ENCODE measurements at regions not wholly inside any gene's neighbourhood (a gene's known extent, or its start where the extent isn't known, plus 50 kb on each side); places are given as distances from the start of the nearest gene placed in this dataset.

DNA sequence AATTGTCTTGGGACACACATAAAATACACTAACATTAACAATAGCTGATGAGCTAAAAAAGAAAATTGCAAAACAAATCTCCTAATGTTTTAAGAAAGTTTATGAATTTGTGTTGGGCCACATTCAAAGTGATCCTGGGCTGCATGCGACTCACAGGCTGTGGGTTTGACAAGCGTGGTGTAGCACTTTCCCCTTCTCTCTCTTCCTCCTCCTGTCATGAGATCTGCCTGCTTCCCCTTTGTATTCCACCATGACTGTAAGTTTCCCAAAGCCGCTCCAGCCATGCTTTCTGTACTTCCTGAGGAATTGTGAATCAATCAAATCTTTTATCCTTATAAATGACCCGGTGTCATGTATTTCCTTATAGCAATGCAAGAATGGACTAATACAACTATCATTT, 178.0 kb downstream of the TLR4 start:
- Histone ChIP-seq H3K9me3 (ENCODE audit: control insufficient read depth in 2 of 3, insufficient read depth in 1 of 3, low read length in 3 of 3) (no peaks in the 10 kb centered on the region), H3K9ac (ENCODE audit: low read length in 3 of 3) (no peak overlapping the region), H3K27me3 (ENCODE audit: control insufficient read depth, insufficient read depth, low read length) (no peaks in the 10 kb centered on the region), H3K4me3 (ENCODE audit: low read length in 3 of 3) (no peak overlapping the region), H3K36me3 (ENCODE audit: control insufficient read depth in 2 of 3, insufficient read depth in 3 of 3, low read length in 3 of 3) (no peaks in the 10 kb centered on the region), H3K4me1 (ENCODE audit: control insufficient read depth in 2 of 3, insufficient read depth in 2 of 3, low read depth in 1 of 3, low read length in 3 of 3) (no peaks in the 10 kb centered on the region), H3K27ac (ENCODE audit: low read depth in 2 of 2, low read length in 2 of 2) (no peak overlapping the region)
- intact Hi-C loops (cut with DNase I): no loop called here
- DNase-seq: no peak
- no peak for FAIRE-seq
- TF ChIP-seq, protein P1, sequence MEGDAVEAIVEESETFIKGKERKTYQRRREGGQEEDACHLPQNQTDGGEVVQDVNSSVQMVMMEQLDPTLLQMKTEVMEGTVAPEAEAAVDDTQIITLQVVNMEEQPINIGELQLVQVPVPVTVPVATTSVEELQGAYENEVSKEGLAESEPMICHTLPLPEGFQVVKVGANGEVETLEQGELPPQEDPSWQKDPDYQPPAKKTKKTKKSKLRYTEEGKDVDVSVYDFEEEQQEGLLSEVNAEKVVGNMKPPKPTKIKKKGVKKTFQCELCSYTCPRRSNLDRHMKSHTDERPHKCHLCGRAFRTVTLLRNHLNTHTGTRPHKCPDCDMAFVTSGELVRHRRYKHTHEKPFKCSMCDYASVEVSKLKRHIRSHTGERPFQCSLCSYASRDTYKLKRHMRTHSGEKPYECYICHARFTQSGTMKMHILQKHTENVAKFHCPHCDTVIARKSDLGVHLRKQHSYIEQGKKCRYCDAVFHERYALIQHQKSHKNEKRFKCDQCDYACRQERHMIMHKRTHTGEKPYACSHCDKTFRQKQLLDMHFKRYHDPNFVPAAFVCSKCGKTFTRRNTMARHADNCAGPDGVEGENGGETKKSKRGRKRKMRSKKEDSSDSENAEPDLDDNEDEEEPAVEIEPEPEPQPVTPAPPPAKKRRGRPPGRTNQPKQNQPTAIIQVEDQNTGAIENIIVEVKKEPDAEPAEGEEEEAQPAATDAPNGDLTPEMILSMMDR (IDR thresholded peaks at IDR 0.05; ENCODE audit: borderline replicate concordance, extremely low read depth, insufficient read depth): no peak

DNA sequence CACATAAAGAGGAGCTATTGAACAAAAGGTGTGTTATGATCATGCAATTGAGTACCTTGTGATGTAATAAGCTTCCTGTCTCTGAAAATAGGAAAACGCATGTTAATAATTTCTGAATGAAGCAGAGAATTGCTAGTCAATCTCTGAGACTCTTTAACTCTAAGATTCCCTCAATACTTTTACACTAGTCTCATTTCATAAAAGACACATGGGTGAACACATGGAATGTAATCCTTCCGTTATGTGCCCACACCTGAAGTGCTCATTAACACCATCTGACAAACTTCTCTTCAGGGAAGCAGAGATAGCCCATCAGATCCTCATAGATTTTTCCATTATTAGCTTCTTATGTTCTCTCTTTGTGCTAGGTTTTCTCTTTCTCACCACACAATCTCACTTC, 182.4 kb downstream of the TLR4 start:
- no peak overlapping the region for H3K4me3 ChIP-seq (ENCODE audit: low read length in 3 of 3)
- no peak overlapping the region for H3K27ac ChIP-seq (ENCODE audit: low read depth in 2 of 2, low read length in 2 of 2)
- no peaks in the 10 kb centered on the region for H3K36me3 ChIP-seq (ENCODE audit: control insufficient read depth in 2 of 3, insufficient read depth in 3 of 3, low read length in 3 of 3)
- no peak for FAIRE-seq
- no peaks in the 10 kb centered on the region for H3K27me3 ChIP-seq (ENCODE audit: control insufficient read depth, insufficient read depth, low read length)
- no peak for DNase-seq
- H3K9ac ChIP-seq (ENCODE audit: low read length in 3 of 3): no peak overlapping the region
- no peaks in the 10 kb centered on the region for H3K4me1 ChIP-seq (ENCODE audit: control insufficient read depth in 2 of 3, insufficient read depth in 2 of 3, low read depth in 1 of 3, low read length in 3 of 3)
- intact Hi-C loops (cut with DNase I): no loop called here
- TF ChIP-seq, protein P1 (IDR thresholded peaks at IDR 0.05; ENCODE audit: borderline replicate concordance, extremely low read depth, insufficient read depth): no peak
- no peaks in the 10 kb centered on the region for H3K9me3 ChIP-seq (ENCODE audit: control insufficient read depth in 2 of 3, insufficient read depth in 1 of 3, low read length in 3 of 3)

DNA sequence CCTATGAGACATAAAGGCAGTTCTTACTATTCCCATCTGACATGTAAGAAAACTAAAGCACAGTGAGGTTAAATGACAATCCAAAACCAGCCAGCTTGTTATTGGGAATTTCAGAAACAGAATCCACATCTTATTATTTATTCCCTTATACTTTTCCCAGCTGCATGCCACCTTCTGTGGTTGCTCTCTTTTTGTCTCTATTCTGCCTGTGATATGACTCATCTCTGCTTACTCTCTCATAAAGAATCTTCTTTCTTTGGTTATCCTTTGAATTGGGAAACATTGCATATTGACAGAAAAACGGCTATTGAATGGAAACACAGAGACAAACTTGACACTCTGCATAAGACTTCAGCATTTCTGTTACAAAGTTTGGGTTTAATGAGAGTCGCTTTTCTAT, 183.2 kb downstream of the TLR4 start:
- no peaks in the 10 kb centered on the region for H3K4me1 ChIP-seq (ENCODE audit: control insufficient read depth in 2 of 3, insufficient read depth in 2 of 3, low read depth in 1 of 3, low read length in 3 of 3)
- FAIRE-seq (no peak), DNase-seq (no peak)
- H3K4me3 ChIP-seq (ENCODE audit: low read length in 3 of 3): no peak overlapping the region
- H3K9ac ChIP-seq (ENCODE audit: low read length in 3 of 3): no peak overlapping the region
- H3K27me3 ChIP-seq (ENCODE audit: control insufficient read depth, insufficient read depth, low read length): no peaks in the 10 kb centered on the region
- intact Hi-C loops (cut with DNase I): no loop called here
- no peak overlapping the region for H3K27ac ChIP-seq (ENCODE audit: low read depth in 2 of 2, low read length in 2 of 2)
- no peaks in the 10 kb centered on the region for H3K9me3 ChIP-seq (ENCODE audit: control insufficient read depth in 2 of 3, insufficient read depth in 1 of 3, low read length in 3 of 3)
- H3K36me3 ChIP-seq (ENCODE audit: control insufficient read depth in 2 of 3, insufficient read depth in 3 of 3, low read length in 3 of 3): no peaks in the 10 kb centered on the region
- TF ChIP-seq, protein P1 (IDR thresholded peaks at IDR 0.05; ENCODE audit: borderline replicate concordance, extremely low read depth, insufficient read depth): no peak

DNA sequence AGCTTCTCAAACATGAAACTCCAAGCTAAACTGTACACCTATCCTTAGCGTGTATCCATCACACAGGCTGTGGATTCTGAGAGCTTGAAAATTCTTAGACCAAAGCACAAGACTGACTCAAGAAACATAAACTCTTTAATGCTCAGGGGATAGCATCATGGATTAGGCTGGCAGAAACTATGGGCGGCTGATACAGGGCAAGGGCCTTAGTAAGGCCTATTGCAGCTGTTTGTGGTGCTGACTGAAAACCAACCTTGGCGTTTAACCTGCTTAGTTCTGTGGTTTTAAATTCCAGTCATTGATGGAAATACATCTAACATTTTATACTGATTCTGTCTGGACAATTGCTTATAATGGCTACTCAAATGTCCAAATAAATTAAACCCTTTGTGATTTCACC, 183.7 kb downstream of the TLR4 start:
- no peaks in the 10 kb centered on the region for H3K9me3 ChIP-seq (ENCODE audit: control insufficient read depth in 2 of 3, insufficient read depth in 1 of 3, low read length in 3 of 3)
- FAIRE-seq: no peak
- H3K9ac ChIP-seq (ENCODE audit: low read length in 3 of 3): no peak overlapping the region
- no peak for DNase-seq
- H3K4me1 ChIP-seq (ENCODE audit: control insufficient read depth in 2 of 3, insufficient read depth in 2 of 3, low read depth in 1 of 3, low read length in 3 of 3): no peaks in the 10 kb centered on the region
- intact Hi-C loops (cut with DNase I): no loop called here
- no peaks in the 10 kb centered on the region for H3K36me3 ChIP-seq (ENCODE audit: control insufficient read depth in 2 of 3, insufficient read depth in 3 of 3, low read length in 3 of 3)
- no peaks in the 10 kb centered on the region for H3K27me3 ChIP-seq (ENCODE audit: control insufficient read depth, insufficient read depth, low read length)
- TF ChIP-seq, protein P1 (IDR thresholded peaks at IDR 0.05; ENCODE audit: borderline replicate concordance, extremely low read depth, insufficient read depth): no peak
- no peak overlapping the region for H3K27ac ChIP-seq (ENCODE audit: low read depth in 2 of 2, low read length in 2 of 2)
- no peak overlapping the region for H3K4me3 ChIP-seq (ENCODE audit: low read length in 3 of 3)
